K562 (cell line): ENCODE measurements at regions not wholly inside any gene's neighbourhood (a gene's known extent, or its start where the extent isn't known, plus 50 kb on each side); places are given as distances from the start of the nearest gene placed in this dataset.

Source experiments
- ELF1 ChIP-seq: fragments of 200-800 bp; sonication (Bioruptor generic); IDR thresholded peaks from 2 replicates; pipeline ENCODE4 v1.6.1; 2016; ENCODE audit warnings: missing genetic modification characterization, missing compliant biosample characterization
- KAT7 ChIP-seq: sonication (generic); formaldehyde crosslinking; IDR thresholded peaks from 2 replicates; pipeline ENCODE4 v1.8.0; 2022; ENCODE audit warnings: missing genetic modification reagents, mild to moderate bottlenecking, borderline replicate concordance
- POLR2A ChIP-seq: fragments of 450-650 bp; conservative IDR thresholded peaks from 2 replicates; pipeline ENCODE4 v1.6.1; 2016
- SMC3 ChIP-seq: conservative IDR thresholded peaks from 2 replicates; pipeline ENCODE4 v1.6.1; 2011; ENCODE audit warnings: low read depth, low read length, improper control_type of control experiment; ENCODE audit not compliant: insufficient read depth
- ZNF699 ChIP-seq: fragments of 250-450 bp; sonication (Bioruptor Pico); IDR thresholded peaks from 2 replicates; pipeline ENCODE4 v1.8.0; 2021; ENCODE audit warnings: mild to moderate bottlenecking, moderate library complexity; ENCODE audit not compliant: insufficient replicate concordance
- TF ChIP-seq, protein P1 (sequence below): fragments of 450-650 bp; IDR thresholded peaks from 2 replicates; pipeline ENCODE4 v1.6.1; 2016
- TF ChIP-seq, protein P2 (sequence below), 3 experiments: IDR thresholded peaks in 2 of 3; conservative IDR thresholded peaks in 1 of 3; 2 replicates each; pipeline ENCODE4 v1.5.1; 2011 to 2012; ENCODE audit warnings: low read length in 3 of 3, mild to moderate bottlenecking in 3 of 3, control low read depth in 2 of 3, improper control_type of control experiment in 1 of 3, inconsistent platforms in 1 of 3, low read depth in 1 of 3, mixed read lengths in 1 of 3, moderate library complexity in 1 of 3; ENCODE audit not compliant: insufficient read depth in 2 of 3
- TF ChIP-seq, protein P3 (sequence below): sonication (generic); formaldehyde crosslinking; IDR thresholded peaks from 2 replicates; pipeline ENCODE4 v1.8.1; 2022; ENCODE audit warnings: missing genetic modification reagents

DNA sequence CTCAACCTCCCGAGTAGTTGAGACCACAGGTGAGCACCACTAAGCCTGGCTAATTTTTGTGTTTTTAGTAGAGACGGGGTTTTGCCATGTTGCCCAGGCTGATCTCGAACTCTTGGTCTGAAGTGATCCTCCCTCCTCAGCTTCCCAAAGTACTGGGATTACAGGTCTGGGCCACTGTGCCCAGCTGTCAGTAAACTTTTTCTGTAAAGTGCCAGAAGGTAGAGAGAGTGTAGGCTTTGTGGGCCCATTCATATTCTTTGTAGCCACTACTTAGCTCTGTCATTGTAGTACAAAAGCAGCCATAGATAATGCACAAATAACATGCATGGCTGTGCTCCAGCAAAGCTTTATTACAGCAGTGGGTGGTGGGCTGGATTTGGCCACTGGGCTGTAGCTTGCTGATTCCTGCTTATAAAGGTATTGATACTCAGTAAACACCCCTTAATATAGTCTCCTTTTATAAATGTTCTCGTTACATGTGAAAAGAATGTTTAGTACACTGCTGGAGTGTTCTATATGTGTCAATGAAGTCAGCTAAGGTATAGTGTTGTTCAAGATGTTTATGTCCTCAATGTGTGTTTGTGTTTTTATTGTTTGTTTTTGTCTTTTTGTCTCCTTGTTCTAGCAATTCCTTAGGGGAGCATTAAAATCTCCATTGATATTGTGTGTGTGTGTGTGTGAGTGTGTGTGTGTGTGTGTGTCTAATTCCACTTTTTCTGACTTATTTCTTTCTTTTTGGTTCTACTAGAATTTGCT lies 644.7 kb upstream of the DPP6 start:
- TF ChIP-seq POLR2A: peak; percentile 95
- TF ChIP-seq KAT7: no peak
- TF ChIP-seq SMC3: no peak
- TF ChIP-seq ZNF699 (CRISPR knock-in tag): no peak
- TF ChIP-seq, protein P1, sequence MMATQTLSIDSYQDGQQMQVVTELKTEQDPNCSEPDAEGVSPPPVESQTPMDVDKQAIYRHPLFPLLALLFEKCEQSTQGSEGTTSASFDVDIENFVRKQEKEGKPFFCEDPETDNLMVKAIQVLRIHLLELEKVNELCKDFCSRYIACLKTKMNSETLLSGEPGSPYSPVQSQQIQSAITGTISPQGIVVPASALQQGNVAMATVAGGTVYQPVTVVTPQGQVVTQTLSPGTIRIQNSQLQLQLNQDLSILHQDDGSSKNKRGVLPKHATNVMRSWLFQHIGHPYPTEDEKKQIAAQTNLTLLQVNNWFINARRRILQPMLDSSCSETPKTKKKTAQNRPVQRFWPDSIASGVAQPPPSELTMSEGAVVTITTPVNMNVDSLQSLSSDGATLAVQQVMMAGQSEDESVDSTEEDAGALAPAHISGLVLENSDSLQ: no peak
- TF ChIP-seq, protein P2, sequence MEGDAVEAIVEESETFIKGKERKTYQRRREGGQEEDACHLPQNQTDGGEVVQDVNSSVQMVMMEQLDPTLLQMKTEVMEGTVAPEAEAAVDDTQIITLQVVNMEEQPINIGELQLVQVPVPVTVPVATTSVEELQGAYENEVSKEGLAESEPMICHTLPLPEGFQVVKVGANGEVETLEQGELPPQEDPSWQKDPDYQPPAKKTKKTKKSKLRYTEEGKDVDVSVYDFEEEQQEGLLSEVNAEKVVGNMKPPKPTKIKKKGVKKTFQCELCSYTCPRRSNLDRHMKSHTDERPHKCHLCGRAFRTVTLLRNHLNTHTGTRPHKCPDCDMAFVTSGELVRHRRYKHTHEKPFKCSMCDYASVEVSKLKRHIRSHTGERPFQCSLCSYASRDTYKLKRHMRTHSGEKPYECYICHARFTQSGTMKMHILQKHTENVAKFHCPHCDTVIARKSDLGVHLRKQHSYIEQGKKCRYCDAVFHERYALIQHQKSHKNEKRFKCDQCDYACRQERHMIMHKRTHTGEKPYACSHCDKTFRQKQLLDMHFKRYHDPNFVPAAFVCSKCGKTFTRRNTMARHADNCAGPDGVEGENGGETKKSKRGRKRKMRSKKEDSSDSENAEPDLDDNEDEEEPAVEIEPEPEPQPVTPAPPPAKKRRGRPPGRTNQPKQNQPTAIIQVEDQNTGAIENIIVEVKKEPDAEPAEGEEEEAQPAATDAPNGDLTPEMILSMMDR (IDR thresholded peaks at IDR 0.05 in 2 of 3, conservative IDR thresholded peaks at IDR 0.05 in 1 of 3; ENCODE audit: insufficient read depth in 2 of 3, low read depth in 1 of 3, low read length in 3 of 3): no peak
- TF ChIP-seq, protein P3, sequence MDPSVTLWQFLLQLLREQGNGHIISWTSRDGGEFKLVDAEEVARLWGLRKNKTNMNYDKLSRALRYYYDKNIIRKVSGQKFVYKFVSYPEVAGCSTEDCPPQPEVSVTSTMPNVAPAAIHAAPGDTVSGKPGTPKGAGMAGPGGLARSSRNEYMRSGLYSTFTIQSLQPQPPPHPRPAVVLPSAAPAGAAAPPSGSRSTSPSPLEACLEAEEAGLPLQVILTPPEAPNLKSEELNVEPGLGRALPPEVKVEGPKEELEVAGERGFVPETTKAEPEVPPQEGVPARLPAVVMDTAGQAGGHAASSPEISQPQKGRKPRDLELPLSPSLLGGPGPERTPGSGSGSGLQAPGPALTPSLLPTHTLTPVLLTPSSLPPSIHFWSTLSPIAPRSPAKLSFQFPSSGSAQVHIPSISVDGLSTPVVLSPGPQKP (CRISPR knock-in tag): no peak
- no peak for TF ChIP-seq ELF1 (tag)
